Colonic mucosa (tissue), 4 donors: ENCODE measurements at regions not wholly inside any gene's neighbourhood (a gene's known extent, or its start where the extent isn't known, plus 50 kb on each side); places are given as distances from the start of the nearest gene placed in this dataset.

Source experiments
- DNase-seq: peaks from one replicate; pipeline ENCODE4 v3.0.0-alpha.2; 2020
- H3K27ac ChIP-seq: fragments of 200-600 bp; one replicate; pipeline ENCODE4 v1.8.0; 2021
- H3K27me3 ChIP-seq: fragments of 200-600 bp; one replicate; pipeline ENCODE4 v1.8.0; 2021
- H3K36me3 ChIP-seq: fragments of 200-600 bp; one replicate; pipeline ENCODE4 v1.8.0; 2021
- H3K4me1 ChIP-seq: fragments of 200-600 bp; one replicate; pipeline ENCODE4 v1.8.0; 2021; ENCODE audit warnings: mild to moderate bottlenecking
- H3K4me3 ChIP-seq: fragments of 200-600 bp; one replicate; pipeline ENCODE4 v1.8.0; 2021
- H3K9ac ChIP-seq, 2 donors: one replicate each; pipeline ENCODE4 v1.7.0; 2013; ENCODE audit warnings: control low read depth in 2 of 2, low read depth in 2 of 2, low read length in 2 of 2
- H3K9me3 ChIP-seq: fragments of 200-600 bp; one replicate; pipeline ENCODE4 v1.8.0; 2021
- intact Hi-C: fragments of 100-400 bp; cut with DNase I; formaldehyde crosslinking; loops from one replicate; pipeline ENCODE4 v1.14.1; 2022
- TF ChIP-seq, protein P1 (sequence below): fragments of 200-600 bp; IDR thresholded peaks from one replicate; pipeline ENCODE4 v1.8.0; 2022; ENCODE audit warnings: antibody characterized with exemption, mild to moderate bottlenecking
- donor health status: healthy.
- donor health status: DM: no; HTN: no; CAD: no.
- donor health status: DM: no; HTN: no; CAD: no.

DNA sequence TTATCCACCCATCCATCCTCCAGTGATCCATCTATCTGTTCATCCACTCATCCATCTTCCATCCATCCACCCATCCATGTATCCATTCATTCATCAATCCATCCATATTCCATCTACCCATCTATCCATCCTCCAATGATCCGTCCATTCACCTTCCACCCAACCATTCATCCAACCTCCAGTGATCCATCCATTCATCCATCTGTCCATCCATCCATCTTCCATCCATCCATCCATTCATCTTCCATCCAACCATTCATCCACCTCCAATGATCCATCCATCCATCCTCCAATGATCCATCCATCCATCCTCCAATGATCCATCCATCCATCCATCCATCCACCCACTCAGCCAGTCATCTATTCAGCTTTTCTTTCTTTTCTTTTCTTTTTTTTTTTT lies 156.5 kb upstream of the WSCD1 start:
- intact Hi-C loops, result no loop called here
- DNase-seq, result no peak
- Histone ChIP-seq H3K27ac (no peak overlapping the region), H3K9me3 (no peaks in the 10 kb centered on the region), H3K9ac (no peak overlapping the region), H3K4me1 (no peaks in the 10 kb centered on the region), H3K4me3 (no peak overlapping the region), H3K36me3 (no peaks in the 10 kb centered on the region), H3K27me3 (no peaks in the 10 kb centered on the region)
- TF ChIP-seq, protein P1, sequence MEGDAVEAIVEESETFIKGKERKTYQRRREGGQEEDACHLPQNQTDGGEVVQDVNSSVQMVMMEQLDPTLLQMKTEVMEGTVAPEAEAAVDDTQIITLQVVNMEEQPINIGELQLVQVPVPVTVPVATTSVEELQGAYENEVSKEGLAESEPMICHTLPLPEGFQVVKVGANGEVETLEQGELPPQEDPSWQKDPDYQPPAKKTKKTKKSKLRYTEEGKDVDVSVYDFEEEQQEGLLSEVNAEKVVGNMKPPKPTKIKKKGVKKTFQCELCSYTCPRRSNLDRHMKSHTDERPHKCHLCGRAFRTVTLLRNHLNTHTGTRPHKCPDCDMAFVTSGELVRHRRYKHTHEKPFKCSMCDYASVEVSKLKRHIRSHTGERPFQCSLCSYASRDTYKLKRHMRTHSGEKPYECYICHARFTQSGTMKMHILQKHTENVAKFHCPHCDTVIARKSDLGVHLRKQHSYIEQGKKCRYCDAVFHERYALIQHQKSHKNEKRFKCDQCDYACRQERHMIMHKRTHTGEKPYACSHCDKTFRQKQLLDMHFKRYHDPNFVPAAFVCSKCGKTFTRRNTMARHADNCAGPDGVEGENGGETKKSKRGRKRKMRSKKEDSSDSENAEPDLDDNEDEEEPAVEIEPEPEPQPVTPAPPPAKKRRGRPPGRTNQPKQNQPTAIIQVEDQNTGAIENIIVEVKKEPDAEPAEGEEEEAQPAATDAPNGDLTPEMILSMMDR, result no peak

DNA sequence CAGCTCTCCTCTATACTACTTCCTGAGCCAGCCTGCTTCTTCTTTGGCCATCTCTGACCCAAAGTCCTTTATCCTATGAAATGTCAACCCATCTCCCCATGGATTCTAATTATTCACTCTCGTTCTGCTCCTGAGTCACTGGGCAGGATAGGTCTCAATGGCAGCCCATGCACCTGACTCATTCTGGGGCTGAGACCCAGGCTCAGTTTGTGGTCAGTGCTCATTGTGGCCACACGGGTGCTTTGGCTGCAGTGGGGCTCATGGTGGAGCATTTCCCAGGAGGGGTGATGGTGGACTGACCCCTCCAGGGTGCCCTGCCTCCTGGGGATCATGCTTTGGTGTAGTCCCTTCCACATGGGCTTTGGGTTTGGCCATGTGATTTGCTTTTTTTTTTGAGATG lies 154.8 kb upstream of the WSCD1 start:
- no peaks in the 10 kb centered on the region for H3K9me3 ChIP-seq
- H3K27ac ChIP-seq, result no peak overlapping the region
- H3K36me3 ChIP-seq, result no peaks in the 10 kb centered on the region
- H3K4me3 ChIP-seq, result no peak overlapping the region
- DNase-seq, result no peak
- intact Hi-C loops, result no loop called here
- H3K4me1 ChIP-seq, result no peaks in the 10 kb centered on the region
- no peaks in the 10 kb centered on the region for H3K27me3 ChIP-seq
- H3K9ac ChIP-seq, result no peak overlapping the region
- TF ChIP-seq, protein P1, result no peak

DNA sequence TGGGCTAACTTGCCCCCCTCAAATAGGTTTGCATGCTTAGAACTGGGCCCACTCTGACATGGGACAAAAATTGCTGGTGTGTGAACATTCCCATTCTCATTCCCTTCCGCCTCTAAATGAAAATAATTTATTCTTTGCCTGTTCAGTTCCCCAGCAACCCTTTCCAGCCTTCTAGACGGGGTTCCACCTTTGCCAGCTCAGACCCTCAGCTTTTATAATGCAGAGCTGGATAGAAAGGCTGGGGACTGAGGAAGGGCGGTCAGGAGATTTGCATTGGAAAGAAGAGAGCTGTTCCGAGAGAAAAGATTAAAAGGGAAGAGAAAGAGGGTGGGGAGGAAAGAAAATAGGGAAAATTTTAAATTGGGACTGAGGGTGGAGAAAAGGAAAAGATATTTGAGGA lies 151.1 kb upstream of the WSCD1 start:
- no peak overlapping the region for H3K27ac ChIP-seq
- H3K36me3 ChIP-seq, result no peaks in the 10 kb centered on the region
- no peaks in the 10 kb centered on the region for H3K4me1 ChIP-seq
- no peaks in the 10 kb centered on the region for H3K9me3 ChIP-seq
- H3K27me3 ChIP-seq, result no peaks in the 10 kb centered on the region
- H3K9ac ChIP-seq, result no peak overlapping the region
- intact Hi-C loops, result no loop called here
- TF ChIP-seq, protein P1, result no peak
- no peak for DNase-seq
- no peak overlapping the region for H3K4me3 ChIP-seq

DNA sequence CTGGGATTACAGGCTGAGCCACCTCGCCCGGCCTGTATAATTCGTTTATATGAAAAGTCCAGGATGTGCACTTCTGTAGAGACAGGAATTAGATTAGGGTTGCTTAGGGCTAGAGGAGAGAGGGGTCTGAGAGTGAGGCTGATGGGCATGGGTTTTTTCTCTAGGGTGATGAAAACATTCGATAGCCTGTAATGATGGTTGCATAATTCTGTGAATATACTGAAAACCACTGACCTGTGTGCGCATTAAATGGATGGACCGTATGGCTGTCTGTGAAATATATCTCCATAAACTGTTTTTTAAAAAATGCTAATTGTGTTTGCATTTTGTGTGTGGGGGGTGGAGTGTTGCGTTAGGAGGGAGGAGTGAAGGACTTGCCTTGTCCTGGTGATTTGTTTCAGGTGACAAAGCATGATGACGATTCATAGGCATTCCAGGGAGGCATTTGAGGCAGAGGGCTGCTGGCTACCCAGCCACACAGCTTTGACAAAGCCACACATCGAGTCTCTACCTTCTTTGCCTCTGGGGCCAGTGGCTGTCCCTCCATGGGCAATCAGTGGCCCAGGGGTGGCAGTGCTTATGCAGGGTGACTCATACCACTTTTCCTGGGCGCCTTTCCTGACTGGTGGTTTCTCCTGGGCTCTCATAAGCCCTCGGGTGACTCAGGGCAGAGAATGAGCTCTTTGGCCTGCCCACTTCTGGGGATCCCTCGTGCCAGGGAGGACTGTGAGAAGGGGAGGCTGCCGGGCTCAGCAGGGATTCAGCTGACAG lies 148.5 kb upstream of the WSCD1 start:
- intact Hi-C loops, result no loop called here
- TF ChIP-seq, protein P1, result no peak
- Histone ChIP-seq H3K27ac (no peak overlapping the region), H3K4me3 (no peak overlapping the region), H3K27me3 (no peaks in the 10 kb centered on the region), H3K9ac (no peak overlapping the region), H3K9me3 (no peaks in the 10 kb centered on the region), H3K36me3 (no peaks in the 10 kb centered on the region), H3K4me1 (no peaks in the 10 kb centered on the region)
- DNase-seq, result no peak

DNA sequence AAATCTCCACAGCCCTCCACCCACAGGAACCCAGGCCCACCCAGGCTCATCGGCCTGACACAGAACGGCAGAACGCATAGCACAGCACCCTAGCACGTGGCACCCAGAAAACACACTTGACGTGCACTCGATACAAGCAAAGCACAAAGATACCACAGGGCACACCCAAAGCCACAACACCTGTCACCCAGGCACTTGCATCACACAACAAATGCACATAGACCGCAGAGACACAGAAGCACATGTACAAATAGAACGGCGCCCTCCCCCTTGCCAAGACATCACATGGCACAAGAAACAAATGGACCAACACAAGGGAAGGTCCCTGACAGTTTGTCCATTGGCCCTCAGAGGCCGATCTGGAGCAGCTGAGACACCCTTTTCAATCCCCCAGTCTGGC lies 147.7 kb upstream of the WSCD1 start:
- Histone ChIP-seq H3K27ac (no peak overlapping the region), H3K4me1 (no peaks in the 10 kb centered on the region), H3K4me3 (no peak overlapping the region), H3K9ac (no peak overlapping the region), H3K36me3 (no peaks in the 10 kb centered on the region), H3K27me3 (no peaks in the 10 kb centered on the region), H3K9me3 (no peaks in the 10 kb centered on the region)
- DNase-seq, result no peak
- intact Hi-C loops, result no loop called here
- TF ChIP-seq, protein P1, result no peak
